GM18517 (cell line): ENCODE measurements at regions not wholly inside any gene's neighbourhood (a gene's known extent, or its start where the extent isn't known, plus 50 kb on each side); places are given as distances from the start of the nearest gene placed in this dataset.
A peak's percentile ranks its signal among the peaks of the same experiment; 100 is the strongest.

Experiments used
- ATAC-seq: cut with Tn5 transposase; IDR thresholded peaks from one replicate; pipeline ENCODE4 v1.9.1; 2021; ENCODE audit warnings: mild to moderate bottlenecking, moderate library complexity; ENCODE audit not compliant: unreplicated experiment

- ATAC-seq: no peak
Measured at GRCh38 chr7:23971031-23971430, 261.0 kb downstream of the STK31 start.

- no peak for ATAC-seq
Measured at GRCh38 chr7:23972057-23972456, 262.0 kb downstream of the STK31 start.

DNA sequence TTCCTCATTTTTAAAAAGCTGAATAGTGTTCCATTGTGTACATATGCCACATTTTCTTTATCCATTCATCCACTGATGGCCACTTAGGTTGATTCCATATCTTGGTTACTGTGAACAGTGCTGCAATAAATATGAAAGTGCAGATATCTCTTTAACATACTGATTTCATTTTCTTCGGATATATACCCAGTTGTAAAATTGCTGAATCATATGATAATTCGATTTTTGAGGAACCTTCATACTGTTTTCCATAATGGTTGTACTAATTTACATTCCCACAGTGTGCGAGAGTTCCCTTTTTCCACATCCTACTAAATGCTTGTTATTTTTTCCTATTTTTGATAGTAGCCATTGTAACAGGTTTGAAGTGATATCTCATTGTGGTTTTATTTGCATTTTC is 263.2 kb downstream of the STK31 start:
- ATAC-seq: no peak

GRCh38 chr7:23980081-23980480 is 270.1 kb downstream of the STK31 start:
- ATAC-seq: no peak

GRCh38 chr7:23981314-23981713 is 271.3 kb downstream of the STK31 start:
- ATAC-seq: no peak

- no peak for ATAC-seq
Measured at GRCh38 chr7:23981758-23982157, 271.7 kb downstream of the STK31 start.

- ATAC-seq: no peak
Measured at GRCh38 chr7:24005517-24005916, 278.5 kb upstream of the NPY start.

DNA sequence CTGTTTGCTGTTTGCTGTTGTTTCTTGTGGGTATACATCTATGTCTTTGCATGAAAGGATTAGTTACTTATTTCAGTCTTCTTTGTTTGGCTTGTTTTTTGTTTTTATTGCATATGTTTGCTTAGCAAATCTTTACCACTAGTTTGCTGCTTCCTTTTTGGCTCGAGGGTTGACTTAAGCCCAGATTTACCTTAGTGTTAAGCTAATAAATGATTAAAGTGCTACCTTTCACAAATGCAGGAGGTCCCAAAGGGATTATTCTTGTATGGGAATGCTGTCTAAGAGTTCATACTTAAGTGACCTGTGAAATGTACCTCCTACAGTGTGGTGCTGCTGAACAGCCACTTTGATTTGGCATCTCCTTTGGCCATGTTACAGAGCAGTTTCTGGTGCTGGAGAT is 273.5 kb upstream of the NPY start:
- no peak for ATAC-seq

- ATAC-seq: peak; percentile 77
Measured at GRCh38 chr7:24017519-24017918, 266.5 kb upstream of the NPY start.

DNA sequence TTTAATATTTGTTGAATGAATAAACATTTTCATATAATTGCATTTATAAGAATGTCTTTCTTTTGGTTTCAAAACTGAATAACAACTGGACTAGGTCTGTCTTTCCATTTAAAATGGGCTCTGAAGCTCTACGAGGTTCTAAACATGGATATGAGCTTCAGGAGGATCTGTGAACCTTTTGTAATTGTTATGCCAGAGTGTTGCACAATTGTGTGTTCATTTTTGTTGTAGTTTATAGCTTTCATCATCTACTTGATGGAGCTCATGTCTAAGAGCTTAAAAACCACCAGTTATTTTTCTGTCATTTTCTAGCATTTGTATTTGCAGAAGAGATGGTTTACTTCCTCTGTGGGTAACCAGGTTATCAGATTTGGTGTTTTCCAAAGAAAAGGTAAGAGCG is 265.7 kb upstream of the NPY start:
- no peak for ATAC-seq

- ATAC-seq: no peak
Measured at GRCh38 chr7:24019841-24020240, 264.1 kb upstream of the NPY start.

GRCh38 chr7:24024276-24025068 is 259.5 kb upstream of the NPY start:
- no peak for ATAC-seq

- ATAC-seq: no peak
Measured at GRCh38 chr7:24025094-24025493, 258.9 kb upstream of the NPY start.

DNA sequence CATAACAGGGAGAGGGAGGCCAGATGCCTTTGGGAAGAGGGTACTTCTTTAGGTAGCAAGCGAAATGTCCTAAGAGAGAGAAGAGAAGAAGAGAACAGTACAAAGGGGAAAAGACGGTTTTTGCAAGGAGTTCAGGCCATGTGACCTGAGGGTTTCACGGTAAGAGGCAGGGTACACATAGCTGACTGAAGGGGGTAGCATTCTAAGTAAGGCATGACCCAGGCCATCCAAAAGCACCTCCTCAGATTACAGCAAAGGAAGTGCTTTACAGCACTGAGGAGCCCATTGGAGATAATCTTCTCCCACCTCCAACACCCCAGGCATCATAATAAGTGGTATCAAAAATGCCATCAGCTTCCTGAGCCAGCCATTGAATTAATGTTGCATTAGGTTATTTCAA is 258.2 kb upstream of the NPY start:
- ATAC-seq: no peak

DNA sequence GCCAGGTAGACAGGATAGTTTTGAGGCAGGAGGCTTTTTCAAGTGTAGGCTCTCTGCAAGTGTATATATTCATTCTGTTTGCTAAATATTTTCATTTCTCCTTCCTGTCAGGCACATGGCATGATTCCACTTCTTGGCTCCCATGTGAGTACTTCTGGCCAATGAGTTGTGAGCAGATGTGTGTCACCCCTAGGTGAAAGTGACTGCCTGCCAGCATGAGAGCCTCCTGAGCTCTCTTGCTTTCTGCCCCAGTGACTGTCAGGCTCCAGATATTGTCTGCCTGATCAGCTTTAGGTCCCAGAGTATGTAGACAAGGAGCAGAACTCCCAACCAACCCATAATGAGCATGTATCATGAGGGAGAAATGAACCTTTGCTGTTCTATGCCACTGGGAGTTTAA is 257.6 kb upstream of the NPY start:
- ATAC-seq: no peak

GRCh38 chr7:24029068-24029467 is 254.9 kb upstream of the NPY start:
- no peak for ATAC-seq

DNA sequence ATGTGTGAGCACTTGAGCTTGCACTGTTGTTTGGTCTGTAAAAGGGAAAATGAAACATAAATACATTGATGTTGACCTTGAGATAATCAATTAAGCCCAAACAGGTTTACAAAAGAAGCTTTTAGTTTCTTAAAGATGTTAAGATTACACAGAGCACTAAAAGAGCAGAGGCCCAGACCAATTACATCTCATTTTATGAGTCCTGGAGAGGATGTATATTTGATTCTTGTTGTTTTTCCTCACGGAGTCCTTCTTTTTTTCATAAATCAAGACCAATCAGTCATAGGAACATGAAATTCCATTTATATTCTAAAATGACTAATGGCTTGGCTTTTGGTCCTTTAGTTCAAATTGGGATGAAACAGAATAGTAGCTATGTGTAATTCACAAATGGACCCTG is 249.7 kb upstream of the NPY start:
- ATAC-seq: no peak

- no peak for ATAC-seq
Measured at GRCh38 chr7:24035366-24036032, 248.5 kb upstream of the NPY start.

DNA sequence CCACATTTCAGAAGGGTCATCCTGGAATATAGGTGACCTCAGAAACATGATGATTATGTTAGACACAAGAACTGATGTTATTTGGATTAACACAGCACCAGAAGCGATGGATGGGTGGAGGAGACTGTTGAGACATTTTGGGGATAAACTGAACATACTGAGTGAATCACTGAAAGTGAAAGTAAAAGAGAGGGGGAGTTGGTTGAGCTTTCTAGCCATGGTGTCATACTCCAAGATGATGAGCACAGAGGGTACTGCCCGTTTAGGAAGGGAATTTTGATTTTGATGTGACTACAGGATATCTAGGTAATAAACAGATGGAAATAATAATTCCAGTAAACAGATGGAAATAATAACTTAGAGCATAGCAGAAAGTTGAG is 248.0 kb upstream of the NPY start:
- no peak for ATAC-seq

- ATAC-seq: no peak
Measured at GRCh38 chr7:24038993-24039392, 245.0 kb upstream of the NPY start.

- no peak for ATAC-seq
Measured at GRCh38 chr7:24039991-24040624, 243.9 kb upstream of the NPY start.

- no peak for ATAC-seq
Measured at GRCh38 chr7:24042028-24042427, 242.0 kb upstream of the NPY start.
